NB4 (cell line): ENCODE measurements at regions not wholly inside any gene's neighbourhood (a gene's known extent, or its start where the extent isn't known, plus 50 kb on each side); places are given as distances from the start of the nearest gene placed in this dataset.

Source experiments
- POLR2A ChIP-seq: IDR thresholded peaks from 2 replicates; pipeline ENCODE4 v1.6.1; 2011; ENCODE audit warnings: mild to moderate bottlenecking; ENCODE audit not compliant: insufficient read length; ENCODE audit errors: extremely low read depth
- TF ChIP-seq, protein P1 (sequence below): IDR thresholded peaks from one replicate; pipeline ENCODE4 v1.5.1; 2012; ENCODE audit warnings: low read depth, low read length
- TF ChIP-seq, protein P2 (sequence below): IDR thresholded peaks from 2 replicates; pipeline ENCODE4 v1.6.1; 2011; ENCODE audit warnings: low read depth, low read length

DNA sequence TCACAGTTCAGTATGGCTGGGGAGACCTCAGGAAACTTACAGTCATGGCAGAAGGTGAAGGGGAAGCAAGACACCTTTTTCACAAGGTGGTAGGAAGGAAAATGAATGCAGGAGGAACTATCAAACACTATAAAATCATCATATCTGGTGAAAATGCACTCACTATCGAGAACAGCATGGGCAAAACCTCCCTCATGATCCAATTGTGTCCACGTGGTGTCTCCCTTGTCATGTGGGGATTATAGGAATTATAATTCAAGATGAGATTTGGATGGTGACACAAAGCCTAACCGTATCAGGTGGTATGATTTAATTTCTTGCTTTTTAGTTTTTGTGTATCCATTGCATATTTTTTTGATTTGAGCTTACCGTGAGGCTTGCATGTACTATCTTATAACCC, 133.2 kb upstream of the SYNCRIP start:
- TF ChIP-seq, protein P1, sequence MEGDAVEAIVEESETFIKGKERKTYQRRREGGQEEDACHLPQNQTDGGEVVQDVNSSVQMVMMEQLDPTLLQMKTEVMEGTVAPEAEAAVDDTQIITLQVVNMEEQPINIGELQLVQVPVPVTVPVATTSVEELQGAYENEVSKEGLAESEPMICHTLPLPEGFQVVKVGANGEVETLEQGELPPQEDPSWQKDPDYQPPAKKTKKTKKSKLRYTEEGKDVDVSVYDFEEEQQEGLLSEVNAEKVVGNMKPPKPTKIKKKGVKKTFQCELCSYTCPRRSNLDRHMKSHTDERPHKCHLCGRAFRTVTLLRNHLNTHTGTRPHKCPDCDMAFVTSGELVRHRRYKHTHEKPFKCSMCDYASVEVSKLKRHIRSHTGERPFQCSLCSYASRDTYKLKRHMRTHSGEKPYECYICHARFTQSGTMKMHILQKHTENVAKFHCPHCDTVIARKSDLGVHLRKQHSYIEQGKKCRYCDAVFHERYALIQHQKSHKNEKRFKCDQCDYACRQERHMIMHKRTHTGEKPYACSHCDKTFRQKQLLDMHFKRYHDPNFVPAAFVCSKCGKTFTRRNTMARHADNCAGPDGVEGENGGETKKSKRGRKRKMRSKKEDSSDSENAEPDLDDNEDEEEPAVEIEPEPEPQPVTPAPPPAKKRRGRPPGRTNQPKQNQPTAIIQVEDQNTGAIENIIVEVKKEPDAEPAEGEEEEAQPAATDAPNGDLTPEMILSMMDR = no peak
- TF ChIP-seq POLR2A = no peak
- TF ChIP-seq, protein P2, sequence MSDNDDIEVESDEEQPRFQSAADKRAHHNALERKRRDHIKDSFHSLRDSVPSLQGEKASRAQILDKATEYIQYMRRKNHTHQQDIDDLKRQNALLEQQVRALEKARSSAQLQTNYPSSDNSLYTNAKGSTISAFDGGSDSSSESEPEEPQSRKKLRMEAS = no peak
